ENCODE measurements at regions not wholly inside any gene's neighbourhood (a gene's known extent, or its start where the extent isn't known, plus 50 kb on each side); places are given as distances from the start of the nearest gene placed in this dataset.

GRCh38 chr1:38138498-38139233, 92.1 kb upstream of the POU3F1 start:
- no peak for DNase-seq (ENCODE audit: low read depth in 2 of 2)

DNA sequence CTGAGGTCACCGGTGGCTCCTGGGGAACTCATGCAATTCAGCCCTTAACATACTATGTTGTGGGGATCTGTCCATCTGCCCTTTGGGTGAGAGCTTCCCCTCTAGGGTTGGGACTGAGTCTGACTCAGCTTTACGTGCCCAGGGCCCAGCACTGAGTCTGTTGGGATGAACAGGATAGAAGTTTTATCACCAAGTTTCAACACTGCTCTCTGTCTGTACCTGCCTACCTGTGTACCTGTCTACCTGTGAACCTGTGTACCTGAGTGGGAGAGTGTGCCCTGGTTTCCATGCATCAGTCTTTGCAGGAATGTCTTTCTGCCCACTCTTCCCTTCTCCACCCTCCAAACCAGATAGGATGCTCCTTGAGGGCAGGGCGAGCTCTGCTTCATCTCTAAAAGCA, 90.6 kb upstream of the POU3F1 start:
- DNase-seq (ENCODE audit: low read depth in 2 of 2): no peak

- no peak for DNase-seq (ENCODE audit: low read depth in 2 of 2)
Measured at GRCh38 chr1:38135625-38136414, 89.2 kb upstream of the POU3F1 start.

DNA sequence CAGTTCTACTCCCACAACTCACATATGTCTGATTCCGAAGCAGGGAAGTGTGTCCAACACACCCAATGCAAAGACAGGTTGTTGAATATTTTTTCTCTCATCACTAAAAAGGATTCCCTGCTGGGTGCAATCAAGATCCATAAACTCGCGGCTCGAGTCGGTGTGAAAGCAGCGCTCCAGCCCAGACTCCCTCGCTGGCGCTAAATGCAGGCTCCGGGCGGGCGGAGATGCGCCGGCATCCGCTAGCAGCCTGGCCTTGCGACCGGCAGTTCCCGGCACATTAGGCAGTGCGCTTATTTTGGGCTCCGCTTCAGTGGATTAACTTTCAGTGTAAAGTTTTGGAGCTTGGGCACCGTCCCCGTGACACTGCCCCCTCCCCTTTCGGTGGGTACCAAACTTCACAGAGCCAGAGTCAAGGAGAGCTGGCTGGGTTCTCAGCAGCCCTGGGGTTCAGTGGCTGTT, 87.7 kb upstream of the POU3F1 start:
- no peak for DNase-seq (ENCODE audit: low read depth in 2 of 2)

DNA sequence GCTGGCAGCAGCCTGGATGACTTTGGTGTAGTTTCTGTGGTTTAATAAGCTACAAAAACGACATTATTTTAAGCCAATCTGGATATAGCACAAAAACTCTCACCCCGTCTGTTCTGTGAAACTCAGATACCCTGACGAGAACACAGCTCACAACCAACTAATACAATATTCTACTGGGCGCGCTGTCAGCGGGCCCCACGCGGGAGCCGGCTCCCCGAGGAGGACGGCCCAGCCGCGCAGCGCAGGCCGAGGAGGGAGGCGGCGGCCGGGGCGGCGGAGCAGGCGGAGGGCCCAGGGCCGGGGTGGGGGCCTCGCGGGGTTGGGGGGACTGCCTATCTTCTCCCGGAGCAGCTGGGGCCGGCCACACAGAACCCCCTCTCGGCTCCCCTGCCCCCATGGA, 87.2 kb upstream of the POU3F1 start:
- no peak for DNase-seq (ENCODE audit: low read depth in 2 of 2)

- no peak for DNase-seq (ENCODE audit: low read depth in 2 of 2)
Measured at GRCh38 chr1:38133304-38133703, 86.7 kb upstream of the POU3F1 start.

GRCh38 chr1:38132681-38133080, 86.1 kb upstream of the POU3F1 start:
- DNase-seq (ENCODE audit: low read depth in 2 of 2): no peak

GRCh38 chr1:38131024-38131585, 84.5 kb upstream of the POU3F1 start:
- no peak for DNase-seq (ENCODE audit: low read depth in 2 of 2)

GRCh38 chr1:38129971-38130370, 83.4 kb upstream of the POU3F1 start:
- no peak for DNase-seq (ENCODE audit: low read depth in 2 of 2)

GRCh38 chr1:38129473-38129872, 82.9 kb upstream of the POU3F1 start:
- DNase-seq (ENCODE audit: low read depth in 2 of 2): no peak

DNA sequence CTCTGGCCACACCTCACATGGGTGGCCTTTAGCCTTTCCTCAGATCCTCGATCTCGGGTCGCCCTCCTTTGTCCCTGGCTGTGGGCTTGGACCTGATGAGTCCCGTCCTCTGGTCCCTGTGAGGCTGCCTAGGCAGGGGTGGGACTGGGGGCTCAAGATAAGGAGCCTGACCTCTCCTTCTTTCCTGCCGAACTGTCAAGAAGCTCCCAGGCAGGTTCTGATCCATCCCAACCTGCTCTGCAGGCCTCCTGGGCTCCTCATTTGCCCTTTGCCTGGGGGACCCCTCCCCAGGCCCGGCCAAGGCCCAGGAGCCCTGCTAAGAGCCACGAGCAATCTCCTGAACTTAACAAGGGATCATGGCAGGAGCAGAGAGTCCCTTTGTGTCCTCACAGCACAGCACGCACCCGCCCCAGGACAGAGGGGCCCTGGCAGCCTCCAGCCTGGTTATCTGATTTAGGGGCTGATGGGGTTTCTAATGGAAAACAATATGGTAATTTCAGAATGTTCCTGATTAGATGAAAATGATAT, 82.4 kb upstream of the POU3F1 start:
- no peak for DNase-seq (ENCODE audit: low read depth in 2 of 2)

DNA sequence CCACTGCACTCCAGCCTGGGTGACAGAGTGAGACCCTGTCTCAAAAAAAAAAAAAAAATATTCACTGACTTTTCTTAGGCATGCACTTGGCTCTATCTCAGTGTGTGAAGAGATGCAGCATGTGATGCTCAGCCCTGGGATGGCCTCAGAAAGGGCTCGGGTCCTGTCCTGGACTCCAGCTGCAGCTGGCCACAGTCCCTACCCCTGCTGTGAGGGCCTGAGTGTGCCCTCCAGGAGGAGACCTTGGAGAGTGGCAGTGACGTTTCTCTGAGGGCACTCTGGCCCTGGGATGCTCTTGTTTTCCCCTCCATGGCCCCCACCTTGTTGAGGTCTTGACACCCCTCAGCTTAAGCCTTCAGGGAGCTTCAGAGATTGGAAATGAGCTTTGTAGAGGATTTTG, 81.9 kb upstream of the POU3F1 start:
- DNase-seq (ENCODE audit: low read depth in 2 of 2): no peak

- DNase-seq (ENCODE audit: low read depth in 2 of 2): no peak
Measured at GRCh38 chr1:38127428-38127827, 80.8 kb upstream of the POU3F1 start.

- DNase-seq (ENCODE audit: low read depth in 2 of 2): no peak
Measured at GRCh38 chr1:38126970-38127369, 80.4 kb upstream of the POU3F1 start.

DNA sequence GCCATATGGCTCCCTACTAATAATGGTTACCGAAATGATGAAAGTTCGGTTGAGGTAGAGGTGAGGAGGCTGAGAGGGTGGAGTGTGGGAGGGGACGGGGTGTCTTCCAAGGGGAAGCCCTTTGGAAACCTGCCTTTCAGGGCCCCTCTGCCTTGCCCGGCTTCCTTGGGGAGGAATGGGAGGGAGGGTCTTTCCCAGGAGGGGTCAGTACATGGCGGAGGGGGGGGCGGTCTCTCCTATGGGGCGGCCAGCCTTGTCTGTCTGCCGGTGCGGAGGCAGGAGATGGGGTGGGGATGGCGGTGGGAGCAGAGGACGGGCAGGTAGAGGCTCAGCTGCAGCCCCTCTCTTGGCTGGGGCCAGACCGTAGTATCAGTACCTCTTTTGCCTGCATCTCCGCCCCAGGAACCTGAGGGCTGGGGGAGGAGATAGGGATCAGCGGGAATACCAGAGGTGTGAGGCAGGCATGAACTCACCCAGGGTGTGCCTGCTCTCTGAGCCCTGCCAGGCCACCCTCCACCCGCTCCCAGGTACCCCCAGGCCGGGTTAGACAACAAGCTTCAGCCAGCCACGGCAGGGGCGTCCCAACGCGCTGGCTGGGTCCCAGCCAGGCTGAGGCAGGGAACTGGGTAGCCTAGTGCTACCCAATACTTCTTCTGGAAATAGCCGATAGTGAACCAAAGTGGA, 79.4 kb upstream of the POU3F1 start:
- DNase-seq (ENCODE audit: low read depth in 2 of 2): no peak

DNA sequence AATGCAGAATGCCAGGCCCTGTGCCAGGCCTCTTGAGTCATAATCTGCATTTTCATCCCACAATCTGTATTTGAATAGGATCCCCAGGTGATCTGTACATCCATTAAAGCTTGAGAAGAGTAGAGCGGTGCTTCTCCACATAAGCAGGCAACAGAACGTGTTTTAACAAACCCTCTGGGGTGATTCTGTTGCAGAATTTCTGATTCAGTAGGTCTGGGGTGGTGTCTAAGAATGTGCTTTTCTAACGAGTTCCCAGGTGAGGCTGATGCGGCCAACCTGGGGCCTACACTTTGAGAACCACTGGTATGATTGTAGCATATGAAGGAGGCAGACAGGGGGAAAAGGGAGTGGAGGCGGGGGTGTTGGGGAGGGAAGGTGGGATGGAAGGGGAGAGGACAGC, 78.4 kb upstream of the POU3F1 start:
- DNase-seq (ENCODE audit: low read depth in 2 of 2): no peak

GRCh38 chr1:38123356-38124135, 77.0 kb upstream of the POU3F1 start:
- no peak for DNase-seq (ENCODE audit: low read depth in 2 of 2)

GRCh38 chr1:38121231-38121680, 74.7 kb upstream of the POU3F1 start:
- no peak for DNase-seq (ENCODE audit: low read depth in 2 of 2)

GRCh38 chr1:38120552-38121230, 74.1 kb upstream of the POU3F1 start:
- no peak for DNase-seq (ENCODE audit: low read depth in 2 of 2)

DNA sequence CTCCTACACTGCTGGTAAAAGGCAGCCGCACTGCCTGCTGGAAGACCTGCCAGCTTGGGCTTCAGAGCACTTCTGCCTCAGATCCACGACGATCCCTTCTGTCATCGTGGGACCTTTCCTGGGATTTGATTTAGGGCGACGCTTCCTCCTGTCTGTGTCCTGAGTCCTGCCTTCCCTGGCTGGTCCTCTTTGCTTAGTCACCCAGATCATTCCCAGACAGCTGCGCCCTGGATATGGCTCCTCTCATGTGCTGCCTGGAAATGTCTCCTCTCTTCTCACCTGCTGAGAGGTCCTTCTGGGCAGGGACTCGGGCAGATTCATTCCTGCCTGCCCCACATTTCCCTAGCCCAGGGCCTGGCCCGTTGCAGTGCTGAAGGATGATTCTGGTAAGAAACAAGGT, 72.4 kb upstream of the POU3F1 start:
- DNase-seq (ENCODE audit: low read depth in 2 of 2): no peak

GRCh38 chr1:38117444-38117887, 70.9 kb upstream of the POU3F1 start:
- DNase-seq (ENCODE audit: low read depth in 2 of 2): no peak

Data from stimulated activated CD4-positive, alpha-beta T cell treated with anti-CD3 and anti-CD28 coated beads, Interleukin-15, amount 100 ng/mL, for 48 hours (primary cell).